B cell (primary cell): ENCODE measurements at regions not wholly inside any gene's neighbourhood (a gene's known extent, or its start where the extent isn't known, plus 50 kb on each side); places are given as distances from the start of the nearest gene placed in this dataset.
"Not testable (repeated sequence)": the region's sequence is repeated elsewhere in the genome, so short reads cannot be mapped to it uniquely, and the experiment has no call there.

Experiments used
- ATAC-seq: fragments of 200-7000 bp; cut with Tn5 transposase; one replicate; pipeline ENCODE4 v1.10.0; 2021; ENCODE audit warnings: low read depth, mild to moderate bottlenecking, moderate number of reproducible peaks, moderate library complexity
- CTCF ChIA-PET: fragments of 350-600 bp; sonication (Branson Sonifier 250); formaldehyde crosslinking; loops from one replicate; lab custom pipeline; 2021; ENCODE audit warnings: antibody characterized with exemption, inconsistent platforms; lab: Charles Lee
- POLR2A ChIA-PET: fragments of 350-600 bp; sonication (Branson Sonifier 250); formaldehyde crosslinking; loops from one replicate; lab custom pipeline; 2021; ENCODE audit warnings: antibody characterized with exemption; lab: Charles Lee
- DNase-seq: peaks from one replicate; pipeline ENCODE4 v3.0.0; 2013
- H2AFZ ChIP-seq: 2 replicates; pipeline ENCODE4 v1.6.1; 2012; ENCODE audit warnings: mild to moderate bottlenecking, low read depth, low read length; ENCODE audit not compliant: insufficient read depth, poor library complexity, severe bottlenecking
- H3K27ac ChIP-seq, 2 donors: 1 replicate in 1 of 2; 2 replicates in 1 of 2; pipeline ENCODE4 v1.5.1; 2012 to 2013; ENCODE audit warnings: low read length in 2 of 2, mild to moderate bottlenecking in 2 of 2, moderate library complexity in 1 of 2
- H3K27me3 ChIP-seq, 4 experiments: fragments of 200-600 bp in 1 of 4; sonication (generic) in 1 of 4; replicated peaks in 1 of 4; 1 replicate in 2 of 4; 2 replicates in 2 of 4; pipeline versions ENCODE4 v1.6.1 to v1.7.0; 2013 to 2016; ENCODE audit warnings: low read length in 3 of 4, mild to moderate bottlenecking in 2 of 4, mixed read lengths in 1 of 4, moderate library complexity in 1 of 4; ENCODE audit not compliant: insufficient read depth in 4 of 4, control insufficient read depth in 3 of 4; ENCODE audit errors: control extremely low read depth in 1 of 4
- H3K36me3 ChIP-seq, 2 experiments: replicated peaks in 1 of 2; 1 replicate in 1 of 2; 2 replicates in 1 of 2; pipeline versions ENCODE4 v1.6.1 to v1.7.1; 2013; ENCODE audit warnings: low read length in 1 of 2; ENCODE audit not compliant: insufficient read depth in 2 of 2, control insufficient read depth in 1 of 2; ENCODE audit errors: control extremely low read depth in 1 of 2, extremely low read depth in 1 of 2
- H3K4me1 ChIP-seq, 2 donors: fragments of 200-600 bp in 1 of 2; sonication (generic) in 1 of 2; 1 replicate in 1 of 2; 2 replicates in 1 of 2; pipeline versions ENCODE4 v1.5.1 to v1.6.1; 2013 to 2017; ENCODE audit warnings: low read length in 2 of 2; ENCODE audit not compliant: control insufficient read depth in 2 of 2, insufficient read depth in 2 of 2
- H3K4me2 ChIP-seq: replicated peaks from 2 replicates; pipeline ENCODE3; 2012; ENCODE audit warnings: mild to moderate bottlenecking, low read depth, low read length; ENCODE audit not compliant: poor library complexity, severe bottlenecking
- H3K4me3 ChIP-seq, 5 experiments: fragments of 200-600 bp in 1 of 5; sonication (generic) in 1 of 5; 1 replicate in 3 of 5; 2 replicates in 2 of 5; pipeline versions ENCODE4 v1.5.1 to v1.7.0; 2011 to 2016; ENCODE audit warnings: low read length in 4 of 5, mild to moderate bottlenecking in 4 of 5, low read depth in 2 of 5, control low read depth in 1 of 5, moderate library complexity in 1 of 5; ENCODE audit not compliant: insufficient read depth in 1 of 5; ENCODE audit errors: control extremely low read depth in 1 of 5, extremely low read depth in 1 of 5
- H3K79me2 ChIP-seq: fragments of 200-600 bp; sonication (generic); one replicate; pipeline ENCODE4 v1.6.0; 2016; ENCODE audit warnings: low read length; ENCODE audit not compliant: control insufficient read depth, insufficient read depth
- H3K9ac ChIP-seq: fragments of 200-600 bp; sonication (generic); 2 replicates; pipeline ENCODE4 v1.6.1; 2017; ENCODE audit warnings: mild to moderate bottlenecking, low read length, moderate library complexity
- H3K9me3 ChIP-seq, 3 donors: one replicate each; pipeline versions ENCODE4 v1.6.1 to v1.7.1; 2013; ENCODE audit warnings: low read length in 2 of 3; ENCODE audit not compliant: control insufficient read depth in 2 of 3, insufficient read depth in 1 of 3; ENCODE audit errors: control extremely low read depth in 1 of 3
- H4K20me1 ChIP-seq: 2 replicates; pipeline ENCODE4 v1.6.0; 2012; ENCODE audit warnings: mild to moderate bottlenecking, low read length; ENCODE audit not compliant: insufficient read depth, control insufficient read depth, poor library complexity, severe bottlenecking
- H3K27ac Mint-ChIP-seq: one replicate; pipeline ENCODE4 v1.8.0; 2021; ENCODE audit warnings: mixed read lengths
- H3K27me3 Mint-ChIP-seq: one replicate; pipeline ENCODE4 v1.8.0; 2021; ENCODE audit warnings: mixed read lengths
- H3K4me1 Mint-ChIP-seq: one replicate; pipeline ENCODE4 v1.8.0; 2021; ENCODE audit warnings: mixed read lengths
- H3K4me3 Mint-ChIP-seq: one replicate; pipeline ENCODE4 v1.8.0; 2021; ENCODE audit warnings: mixed read lengths
- H3K9me3 Mint-ChIP-seq: one replicate; pipeline ENCODE4 v1.8.0; 2022; ENCODE audit warnings: mixed read lengths; ENCODE audit not compliant: insufficient read depth
- EZH2 ChIP-seq: IDR thresholded peaks from 2 replicates; pipeline ENCODE4 v1.6.1; 2012; ENCODE audit warnings: borderline replicate concordance, low read depth, mild to moderate bottlenecking, moderate library complexity, low read length; ENCODE audit not compliant: insufficient read depth, poor library complexity, severe bottlenecking
- WGBS: methylation state at CpG from one replicate; pipeline ENCODE4 v1.1.5; 2013; ENCODE audit warnings: missing lambda C conversion rate; ENCODE audit not compliant: insufficient coverage; 5-methylcytosine and 5-hydroxymethylcytosine counted together
- intact Hi-C: fragments of 100-400 bp; cut with micrococcal nuclease; formaldehyde crosslinking; loops from one replicate; pipeline ENCODE4 v1.10.0; 2022
- TF ChIP-seq, protein P1 (sequence below): fragments of 200-600 bp; IDR thresholded peaks from one replicate; pipeline ENCODE4 v1.8.0; 2022; ENCODE audit warnings: antibody characterized with exemption, mild to moderate bottlenecking

DNA sequence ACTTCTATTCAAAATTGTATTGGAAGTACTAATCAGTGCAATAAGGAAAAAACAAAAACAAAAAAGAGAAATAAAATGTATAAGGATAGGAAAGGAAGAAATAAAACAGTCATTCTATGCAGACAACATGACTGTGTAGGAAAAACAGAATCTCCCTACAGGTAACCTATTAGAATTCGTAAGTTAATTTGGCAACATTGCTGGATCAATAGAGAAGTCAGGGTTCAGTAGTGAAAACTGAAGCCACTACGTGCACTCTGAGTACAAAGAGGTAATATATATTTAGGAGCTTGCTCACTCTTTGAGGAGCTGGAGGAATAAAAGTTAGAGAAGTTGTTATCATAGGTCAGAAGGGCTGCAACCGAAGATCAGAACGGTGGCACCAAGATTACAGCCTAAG lies 84.0 kb upstream of the BMAL1 start:
- H3K27ac Mint-ChIP-seq = no peak overlapping the region
- no peak for DNase-seq
- TF ChIP-seq, protein P1, sequence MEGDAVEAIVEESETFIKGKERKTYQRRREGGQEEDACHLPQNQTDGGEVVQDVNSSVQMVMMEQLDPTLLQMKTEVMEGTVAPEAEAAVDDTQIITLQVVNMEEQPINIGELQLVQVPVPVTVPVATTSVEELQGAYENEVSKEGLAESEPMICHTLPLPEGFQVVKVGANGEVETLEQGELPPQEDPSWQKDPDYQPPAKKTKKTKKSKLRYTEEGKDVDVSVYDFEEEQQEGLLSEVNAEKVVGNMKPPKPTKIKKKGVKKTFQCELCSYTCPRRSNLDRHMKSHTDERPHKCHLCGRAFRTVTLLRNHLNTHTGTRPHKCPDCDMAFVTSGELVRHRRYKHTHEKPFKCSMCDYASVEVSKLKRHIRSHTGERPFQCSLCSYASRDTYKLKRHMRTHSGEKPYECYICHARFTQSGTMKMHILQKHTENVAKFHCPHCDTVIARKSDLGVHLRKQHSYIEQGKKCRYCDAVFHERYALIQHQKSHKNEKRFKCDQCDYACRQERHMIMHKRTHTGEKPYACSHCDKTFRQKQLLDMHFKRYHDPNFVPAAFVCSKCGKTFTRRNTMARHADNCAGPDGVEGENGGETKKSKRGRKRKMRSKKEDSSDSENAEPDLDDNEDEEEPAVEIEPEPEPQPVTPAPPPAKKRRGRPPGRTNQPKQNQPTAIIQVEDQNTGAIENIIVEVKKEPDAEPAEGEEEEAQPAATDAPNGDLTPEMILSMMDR = no peak
- TF ChIP-seq EZH2 = no peak
- H3K9me3 ChIP-seq = peaks cover 0 to 20% (median 16%) of the 10 kb centered on the region in 3 donors
- POLR2A ChIA-PET = no interaction called here
- no peaks in the 10 kb centered on the region for H3K4me1 Mint-ChIP-seq
- no peak overlapping the region for H3K4me3 ChIP-seq
- H2AFZ ChIP-seq = no peak overlapping the region
- H4K20me1 ChIP-seq = no peaks in the 10 kb centered on the region
- no peak overlapping the region for H3K4me2 ChIP-seq
- 95% methylated on average over 3 of the region's 4 CpGs for WGBS
- no peak for ATAC-seq
- H3K27ac ChIP-seq = no peak overlapping the region
- H3K27me3 Mint-ChIP-seq = peaks cover 31% of the 10 kb centered on the region
- no peak overlapping the region for H3K4me3 Mint-ChIP-seq
- peaks cover 0 to 8% (median 0%) of the 10 kb centered on the region in 4 experiments for H3K27me3 ChIP-seq
- peaks cover 15% of the 10 kb centered on the region for H3K9me3 Mint-ChIP-seq
- H3K4me1 ChIP-seq = no peaks in the 10 kb centered on the region
- H3K36me3 ChIP-seq = no peaks in the 10 kb centered on the region
- intact Hi-C loops = no loop called here
- no peak overlapping the region for H3K9ac ChIP-seq
- CTCF ChIA-PET = no interaction called here
- no peaks in the 10 kb centered on the region for H3K79me2 ChIP-seq

DNA sequence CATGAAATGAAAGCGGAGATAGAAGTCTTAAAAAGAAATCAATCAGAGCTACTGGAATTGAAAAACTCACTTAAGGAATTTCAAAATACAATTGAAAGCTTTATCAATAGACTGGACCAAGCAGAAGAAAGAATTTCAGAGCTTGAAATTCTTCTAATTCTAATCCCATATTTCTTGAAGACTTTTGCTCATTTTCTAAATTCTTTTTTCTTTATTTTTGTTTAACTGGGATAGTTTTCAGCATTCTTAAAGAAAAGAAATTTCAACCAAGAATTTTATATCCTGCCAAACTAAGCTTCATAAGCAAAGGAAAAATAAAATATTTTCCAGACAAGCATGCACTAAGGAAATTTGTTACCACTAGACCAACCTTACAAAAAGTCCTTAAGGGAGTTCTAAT lies 80.2 kb upstream of the BMAL1 start:
- H3K4me3 ChIP-seq, H3K4me1 ChIP-seq, H3K27me3 ChIP-seq, H3K9ac ChIP-seq, DNase-seq, CTCF ChIA-PET, H2AFZ ChIP-seq, H3K4me2 ChIP-seq, POLR2A ChIA-PET, H3K4me1 Mint-ChIP-seq, H3K36me3 ChIP-seq, ATAC-seq, H3K27ac ChIP-seq, H3K79me2 ChIP-seq, H3K4me3 Mint-ChIP-seq, intact Hi-C loops, H3K27ac Mint-ChIP-seq, H4K20me1 ChIP-seq: not testable (repeated sequence)
- Mint-ChIP-seq H3K9me3 (peaks cover 17% of the 10 kb centered on the region), H3K27me3 (peaks cover 21% of the 10 kb centered on the region)
- H3K9me3 ChIP-seq = peaks cover 0 to 13% (median 9%) of the 10 kb centered on the region in 3 donors
- WGBS = no CpG with 5 or more reads among the region's 1 CpG
